ENCODE measurements at regions not wholly inside any gene's neighbourhood (a gene's known extent, or its start where the extent isn't known, plus 50 kb on each side); places are given as distances from the start of the nearest gene placed in this dataset.

DNA sequence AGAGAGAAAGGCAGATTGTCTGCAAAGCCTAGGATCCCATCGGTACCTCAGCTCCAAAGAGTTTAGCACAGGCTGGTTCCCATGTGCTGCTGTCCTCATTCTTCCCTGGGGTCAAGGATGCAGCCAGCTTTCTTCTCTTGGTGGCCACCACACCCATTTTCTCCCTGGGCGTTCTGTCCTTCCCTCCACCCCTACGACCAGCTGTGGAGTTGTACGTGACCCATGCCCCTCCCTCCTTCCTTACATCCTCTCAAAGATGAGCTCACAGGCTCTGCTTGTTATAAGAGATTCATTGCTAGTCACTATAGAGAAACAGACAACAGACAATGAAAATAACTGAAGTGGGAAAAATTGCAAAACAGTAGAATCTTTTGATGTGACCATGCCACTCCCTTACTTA lies 74.0 kb upstream of the KLF3 start (continued):
- TF ChIP-seq, protein P1, sequence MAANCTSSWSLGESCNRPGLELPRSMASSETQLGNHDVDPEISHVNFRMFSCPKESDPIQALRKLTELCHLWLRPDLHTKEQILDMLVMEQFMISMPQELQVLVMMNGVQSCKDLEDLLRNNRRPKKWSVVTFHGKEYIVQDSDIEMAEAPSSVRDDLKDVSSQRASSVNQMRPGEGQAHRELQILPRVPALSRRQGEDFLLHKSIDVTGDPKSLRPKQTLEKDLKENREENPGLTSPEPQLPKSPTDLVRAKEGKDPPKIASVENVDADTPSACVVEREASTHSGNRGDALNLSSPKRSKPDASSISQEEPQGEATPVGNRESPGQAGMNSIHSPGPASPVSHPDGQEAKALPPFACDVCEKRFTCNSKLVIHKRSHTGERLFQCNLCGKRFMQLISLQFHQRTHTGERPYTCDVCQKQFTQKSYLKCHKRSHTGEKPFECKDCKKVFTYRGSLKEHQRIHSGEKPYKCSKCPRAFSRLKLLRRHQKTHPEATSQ (CRISPR knock-in tag; IDR thresholded peaks at IDR 0.05; ENCODE audit: borderline replicate concordance): no peak
- no peak for TF ChIP-seq SP5 (CRISPR knock-in tag; IDR thresholded peaks at IDR 0.05; ENCODE audit: borderline replicate concordance, low read depth)

DNA sequence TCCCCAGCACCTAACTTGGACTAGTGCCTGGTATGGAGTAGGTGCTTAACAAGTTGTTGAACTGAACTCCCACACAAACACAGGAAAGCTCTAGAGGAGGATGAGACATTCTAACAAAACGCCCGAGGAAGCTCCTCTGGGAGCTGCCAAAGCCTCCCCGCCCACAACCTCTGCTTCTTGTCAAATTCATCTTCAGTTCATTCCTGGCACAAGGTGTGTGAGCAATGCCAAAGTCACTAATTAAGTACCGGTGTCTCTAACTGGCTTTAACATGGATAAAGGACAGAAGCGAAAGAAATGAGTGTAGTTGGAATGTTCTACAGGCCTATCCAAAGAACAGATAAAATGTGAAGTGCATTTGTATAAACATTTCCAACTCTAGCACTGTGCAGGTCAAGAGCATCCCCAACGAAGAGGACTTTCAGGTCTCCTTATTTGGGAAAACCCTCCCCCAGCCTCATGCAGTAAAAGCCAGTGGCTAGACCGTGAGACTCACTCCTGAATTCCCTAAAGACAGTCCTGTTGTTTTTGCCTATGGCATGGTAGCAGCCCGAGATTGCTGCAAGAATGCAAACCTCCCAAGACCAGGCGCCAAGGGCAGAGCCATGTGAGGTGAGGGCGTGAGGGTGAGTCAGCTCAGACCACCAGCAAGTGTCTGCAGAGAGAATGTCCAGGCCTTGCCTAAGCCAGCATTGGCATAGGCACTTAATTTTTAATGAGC lies 72.2 kb upstream of the KLF3 start:
- no peaks in the 10 kb centered on the region for H4K20me1 ChIP-seq (ENCODE audit: insufficient read depth, low read length)
- intact Hi-C loops (cut with micrococcal nuclease; ENCODE audit: unreplicated experiment) (no loop called here), in situ Hi-C loops (cut with HindIII; ENCODE audit: extremely low pct_ligation_motif_present, low pct_unique_long_range_greater_than_20kb) (no loop called here)
- H3K27me3 ChIP-seq (ENCODE audit: control insufficient read depth in 1 of 2, insufficient read depth in 2 of 2, low read length in 2 of 2): peaks cover 0 to 4% of the 10 kb centered on the region in 2 experiments; a peak in 2 of 5 replicates
- 46% methylated on average over 10 of the region's 10 CpGs for WGBS (ENCODE audit: low lambda C conversion rate)
- CTCF ChIA-PET (ENCODE audit: low intra/inter-chr PET ratio, low total read pairs): no interaction called here
- ATAC-seq (no peak), DNase-seq (ENCODE audit: low spot score) (no peak), FAIRE-seq (no peak)
- H3K4me2 ChIP-seq (ENCODE audit: low read depth, low read length): no peak overlapping the region
- H3K9ac ChIP-seq (ENCODE audit: insufficient read depth, low read depth, low read length): no peak overlapping the region
- H3K27ac ChIP-seq (ENCODE audit: extremely low read length, insufficient read depth, low read length): no peak overlapping the region
- POLR2A ChIA-PET: no interaction called here
- no peak overlapping the region for H2AFZ ChIP-seq (ENCODE audit: low read length)
- no peaks in the 10 kb centered on the region for H3K4me1 ChIP-seq (ENCODE audit: insufficient read depth, low read length)
- BruUV-seq (replicated peaks): no TSS peak
- H3K4me3 ChIP-seq (replicated peaks in 1 of 3; ENCODE audit: insufficient read depth in 1 of 3, low read depth in 2 of 3, low read length in 3 of 3): no peak overlapping the region
- H3K79me2 ChIP-seq (ENCODE audit: insufficient read depth, low read length): no peaks in the 10 kb centered on the region
- no peaks in the 10 kb centered on the region for H3K36me3 ChIP-seq (replicated peaks in 1 of 2; ENCODE audit: control insufficient read depth in 1 of 2, insufficient read depth in 2 of 2, low read length in 2 of 2)
- H3K9me3 ChIP-seq (ENCODE audit: low read length): no peaks in the 10 kb centered on the region
- TF ChIP-seq, protein P2, sequence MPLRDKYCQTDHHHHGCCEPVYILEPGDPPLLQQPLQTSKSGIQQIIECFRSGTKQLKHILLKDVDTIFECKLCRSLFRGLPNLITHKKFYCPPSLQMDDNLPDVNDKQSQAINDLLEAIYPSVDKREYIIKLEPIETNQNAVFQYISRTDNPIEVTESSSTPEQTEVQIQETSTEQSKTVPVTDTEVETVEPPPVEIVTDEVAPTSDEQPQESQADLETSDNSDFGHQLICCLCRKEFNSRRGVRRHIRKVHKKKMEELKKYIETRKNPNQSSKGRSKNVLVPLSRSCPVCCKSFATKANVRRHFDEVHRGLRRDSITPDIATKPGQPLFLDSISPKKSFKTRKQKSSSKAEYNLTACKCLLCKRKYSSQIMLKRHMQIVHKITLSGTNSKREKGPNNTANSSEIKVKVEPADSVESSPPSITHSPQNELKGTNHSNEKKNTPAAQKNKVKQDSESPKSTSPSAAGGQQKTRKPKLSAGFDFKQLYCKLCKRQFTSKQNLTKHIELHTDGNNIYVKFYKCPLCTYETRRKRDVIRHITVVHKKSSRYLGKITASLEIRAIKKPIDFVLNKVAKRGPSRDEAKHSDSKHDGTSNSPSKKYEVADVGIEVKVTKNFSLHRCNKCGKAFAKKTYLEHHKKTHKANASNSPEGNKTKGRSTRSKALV (CRISPR knock-in tag; IDR thresholded peaks at IDR 0.05): no peak
- TF ChIP-seq, protein P3, sequence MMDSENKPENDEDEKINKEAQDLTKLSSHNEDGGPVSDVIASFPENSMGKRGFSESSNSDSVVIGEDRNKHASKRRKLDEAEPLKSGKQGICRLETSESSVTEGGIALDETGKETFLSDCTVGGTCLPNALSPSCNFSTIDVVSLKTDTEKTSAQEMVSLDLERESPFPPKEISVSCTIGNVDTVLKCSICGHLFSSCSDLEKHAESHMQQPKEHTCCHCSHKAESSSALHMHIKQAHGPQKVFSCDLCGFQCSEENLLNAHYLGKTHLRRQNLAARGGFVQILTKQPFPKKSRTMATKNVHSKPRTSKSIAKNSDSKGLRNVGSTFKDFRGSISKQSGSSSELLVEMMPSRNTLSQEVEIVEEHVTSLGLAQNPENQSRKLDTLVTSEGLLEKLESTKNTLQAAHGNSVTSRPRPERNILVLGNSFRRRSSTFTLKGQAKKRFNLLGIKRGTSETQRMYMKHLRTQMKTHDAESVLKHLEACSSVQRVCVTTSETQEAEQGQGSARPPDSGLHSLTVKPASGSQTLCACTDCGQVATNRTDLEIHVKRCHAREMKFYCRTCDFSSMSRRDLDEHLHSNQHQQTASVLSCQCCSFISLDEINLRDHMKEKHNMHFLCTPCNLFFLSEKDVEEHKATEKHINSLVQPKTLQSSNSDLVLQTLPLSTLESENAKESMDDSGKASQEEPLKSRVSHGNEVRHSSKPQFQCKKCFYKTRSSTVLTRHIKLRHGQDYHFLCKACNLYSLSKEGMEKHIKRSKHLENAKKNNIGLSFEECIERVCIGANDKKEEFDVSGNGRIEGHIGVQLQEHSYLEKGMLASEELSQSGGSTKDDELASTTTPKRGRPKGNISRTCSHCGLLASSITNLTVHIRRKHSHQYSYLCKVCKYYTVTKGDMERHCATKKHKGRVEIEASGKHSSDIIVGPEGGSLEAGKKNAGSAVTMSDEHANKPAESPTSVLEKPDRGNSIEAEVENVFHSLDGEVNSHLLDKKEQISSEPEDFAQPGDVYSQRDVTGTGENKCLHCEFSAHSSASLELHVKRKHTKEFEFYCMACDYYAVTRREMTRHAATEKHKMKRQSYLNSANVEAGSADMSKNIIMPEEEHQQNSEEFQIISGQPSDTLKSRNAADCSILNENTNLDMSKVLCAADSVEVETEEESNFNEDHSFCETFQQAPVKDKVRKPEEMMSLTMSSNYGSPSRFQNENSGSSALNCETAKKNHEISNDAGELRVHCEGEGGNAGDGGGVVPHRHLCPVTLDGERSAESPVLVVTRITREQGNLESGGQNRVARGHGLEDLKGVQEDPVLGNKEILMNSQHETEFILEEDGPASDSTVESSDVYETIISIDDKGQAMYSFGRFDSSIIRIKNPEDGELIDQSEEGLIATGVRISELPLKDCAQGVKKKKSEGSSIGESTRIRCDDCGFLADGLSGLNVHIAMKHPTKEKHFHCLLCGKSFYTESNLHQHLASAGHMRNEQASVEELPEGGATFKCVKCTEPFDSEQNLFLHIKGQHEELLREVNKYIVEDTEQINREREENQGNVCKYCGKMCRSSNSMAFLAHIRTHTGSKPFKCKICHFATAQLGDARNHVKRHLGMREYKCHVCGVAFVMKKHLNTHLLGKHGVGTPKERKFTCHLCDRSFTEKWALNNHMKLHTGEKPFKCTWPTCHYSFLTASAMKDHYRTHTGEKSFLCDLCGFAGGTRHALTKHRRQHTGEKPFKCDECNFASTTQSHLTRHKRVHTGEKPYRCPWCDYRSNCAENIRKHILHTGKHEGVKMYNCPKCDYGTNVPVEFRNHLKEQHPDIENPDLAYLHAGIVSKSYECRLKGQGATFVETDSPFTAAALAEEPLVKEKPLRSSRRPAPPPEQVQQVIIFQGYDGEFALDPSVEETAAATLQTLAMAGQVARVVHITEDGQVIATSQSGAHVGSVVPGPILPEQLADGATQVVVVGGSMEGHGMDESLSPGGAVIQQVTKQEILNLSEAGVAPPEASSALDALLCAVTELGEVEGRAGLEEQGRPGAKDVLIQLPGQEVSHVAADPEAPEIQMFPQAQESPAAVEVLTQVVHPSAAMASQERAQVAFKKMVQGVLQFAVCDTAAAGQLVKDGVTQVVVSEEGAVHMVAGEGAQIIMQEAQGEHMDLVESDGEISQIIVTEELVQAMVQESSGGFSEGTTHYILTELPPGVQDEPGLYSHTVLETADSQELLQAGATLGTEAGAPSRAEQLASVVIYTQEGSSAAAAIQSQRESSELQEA (CRISPR knock-in tag; IDR thresholded peaks at IDR 0.05; ENCODE audit: not compliant biosample characterization): no peak
- TF ChIP-seq ZNF329 (CRISPR knock-in tag; IDR thresholded peaks at IDR 0.05; ENCODE audit: low read depth) (no peak), MIER3 (CRISPR knock-in tag; IDR thresholded peaks at IDR 0.05; ENCODE audit: borderline replicate concordance) (no peak)
- TF ChIP-seq, protein P4, sequence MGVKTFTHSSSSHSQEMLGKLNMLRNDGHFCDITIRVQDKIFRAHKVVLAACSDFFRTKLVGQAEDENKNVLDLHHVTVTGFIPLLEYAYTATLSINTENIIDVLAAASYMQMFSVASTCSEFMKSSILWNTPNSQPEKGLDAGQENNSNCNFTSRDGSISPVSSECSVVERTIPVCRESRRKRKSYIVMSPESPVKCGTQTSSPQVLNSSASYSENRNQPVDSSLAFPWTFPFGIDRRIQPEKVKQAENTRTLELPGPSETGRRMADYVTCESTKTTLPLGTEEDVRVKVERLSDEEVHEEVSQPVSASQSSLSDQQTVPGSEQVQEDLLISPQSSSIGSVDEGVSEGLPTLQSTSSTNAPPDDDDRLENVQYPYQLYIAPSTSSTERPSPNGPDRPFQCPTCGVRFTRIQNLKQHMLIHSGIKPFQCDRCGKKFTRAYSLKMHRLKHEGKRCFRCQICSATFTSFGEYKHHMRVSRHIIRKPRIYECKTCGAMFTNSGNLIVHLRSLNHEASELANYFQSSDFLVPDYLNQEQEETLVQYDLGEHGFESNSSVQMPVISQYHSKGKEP (CRISPR knock-in tag; IDR thresholded peaks at IDR 0.05): no peak
